Activated naive CD4-positive, alpha-beta T cell treated with anti-CD3 and anti-CD28 coated beads, Interleukin-2, amount 10 ng/mL, durations not matched to agents 7 days and 5 days (primary cell): ENCODE measurements at regions not wholly inside any gene's neighbourhood (a gene's known extent, or its start where the extent isn't known, plus 50 kb on each side); places are given as distances from the start of the nearest gene placed in this dataset.

Source experiments
- CTCF ChIA-PET: fragments of 350-600 bp; sonication (Branson Sonifier 250); formaldehyde crosslinking; loops from one replicate; lab custom pipeline; 2021; ENCODE audit warnings: antibody characterized with exemption; lab: Charles Lee
- DNase-seq: peaks from one replicate; pipeline ENCODE4 v3.0.0-alpha.2; 2020
- H3K27ac Mint-ChIP-seq: one replicate; pipeline ENCODE4 v1.8.0; 2021; ENCODE audit warnings: mild to moderate bottlenecking, moderate library complexity, mixed read lengths
- H3K27me3 Mint-ChIP-seq: one replicate; pipeline ENCODE4 v1.8.0; 2021; ENCODE audit warnings: mild to moderate bottlenecking, mixed read lengths
- H3K36me3 Mint-ChIP-seq: one replicate; pipeline ENCODE4 v1.8.0; 2021; ENCODE audit warnings: mixed read lengths
- H3K4me1 Mint-ChIP-seq: one replicate; pipeline ENCODE4 v1.8.0; 2021; ENCODE audit warnings: mixed read lengths
- H3K4me3 Mint-ChIP-seq: one replicate; pipeline ENCODE4 v1.8.0; 2021; ENCODE audit warnings: mild to moderate bottlenecking, moderate library complexity, mixed read lengths
- H3K9me3 Mint-ChIP-seq: one replicate; pipeline ENCODE4 v1.8.0; 2021; ENCODE audit warnings: mixed read lengths

GRCh38 chr22:47914481-47915097 lies 1152.1 kb downstream of the TBC1D22A start:
- Mint-ChIP-seq H3K4me3 (no peak overlapping the region), H3K36me3 (no peaks in the 10 kb centered on the region), H3K27ac (no peak overlapping the region), H3K9me3 (peaks cover 6% of the 10 kb centered on the region), H3K27me3 (peaks cover 6% of the 10 kb centered on the region), H3K4me1 (peaks cover 19% of the 10 kb centered on the region)
- CTCF ChIA-PET, result no interaction called here
- DNase-seq, result no peak

GRCh38 chr22:47902646-47903180 lies 1140.3 kb downstream of the TBC1D22A start:
- H3K4me3 Mint-ChIP-seq, result no peak overlapping the region
- H3K36me3 Mint-ChIP-seq, result no peaks in the 10 kb centered on the region
- H3K9me3 Mint-ChIP-seq, result no peaks in the 10 kb centered on the region
- DNase-seq, result no peak
- CTCF ChIA-PET, result no interaction called here
- no peak overlapping the region for H3K27ac Mint-ChIP-seq
- no peaks in the 10 kb centered on the region for H3K4me1 Mint-ChIP-seq
- H3K27me3 Mint-ChIP-seq, result no peaks in the 10 kb centered on the region

- CTCF ChIA-PET, result no interaction called here
- Mint-ChIP-seq H3K27me3 (no peaks in the 10 kb centered on the region), H3K9me3 (no peaks in the 10 kb centered on the region), H3K4me1 (no peaks in the 10 kb centered on the region), H3K36me3 (no peaks in the 10 kb centered on the region), H3K4me3 (no peak overlapping the region), H3K27ac (no peak overlapping the region)
- no peak for DNase-seq
Measured at GRCh38 chr22:47901911-47902310, 1139.5 kb downstream of the TBC1D22A start.

GRCh38 chr22:47899894-47900293 lies 1137.4 kb downstream of the TBC1D22A start:
- Mint-ChIP-seq H3K9me3 (no peaks in the 10 kb centered on the region), H3K4me1 (no peaks in the 10 kb centered on the region), H3K36me3 (no peaks in the 10 kb centered on the region), H3K4me3 (no peak overlapping the region), H3K27ac (no peak overlapping the region), H3K27me3 (no peaks in the 10 kb centered on the region)
- CTCF ChIA-PET, result no interaction called here
- DNase-seq, result no peak

GRCh38 chr22:47898946-47899345 lies 1136.5 kb downstream of the TBC1D22A start:
- Mint-ChIP-seq H3K27ac (no peak overlapping the region), H3K36me3 (no peaks in the 10 kb centered on the region), H3K4me1 (no peaks in the 10 kb centered on the region), H3K9me3 (peaks cover 4% of the 10 kb centered on the region), H3K27me3 (no peaks in the 10 kb centered on the region), H3K4me3 (no peak overlapping the region)
- CTCF ChIA-PET, result no interaction called here
- no peak for DNase-seq

- H3K9me3 Mint-ChIP-seq, result peaks cover 9% of the 10 kb centered on the region
- H3K36me3 Mint-ChIP-seq, result no peaks in the 10 kb centered on the region
- H3K27ac Mint-ChIP-seq, result no peak overlapping the region
- H3K4me3 Mint-ChIP-seq, result no peak overlapping the region
- no peaks in the 10 kb centered on the region for H3K27me3 Mint-ChIP-seq
- no peaks in the 10 kb centered on the region for H3K4me1 Mint-ChIP-seq
- DNase-seq, result no peak
- CTCF ChIA-PET, result no interaction called here
Measured at GRCh38 chr22:47891609-47892008, 1129.2 kb downstream of the TBC1D22A start.

- no peaks in the 10 kb centered on the region for H3K4me1 Mint-ChIP-seq
- H3K27ac Mint-ChIP-seq, result peak overlapping the region; percentile 65
- H3K27me3 Mint-ChIP-seq, result no peaks in the 10 kb centered on the region
- peaks cover 4% of the 10 kb centered on the region for H3K9me3 Mint-ChIP-seq
- CTCF ChIA-PET, result no interaction called here
- no peak overlapping the region for H3K4me3 Mint-ChIP-seq
- no peak for DNase-seq
- H3K36me3 Mint-ChIP-seq, result no peaks in the 10 kb centered on the region
Measured at GRCh38 chr22:47888817-47889216, 1126.4 kb downstream of the TBC1D22A start.

- Mint-ChIP-seq H3K9me3 (no peaks in the 10 kb centered on the region), H3K36me3 (no peaks in the 10 kb centered on the region), H3K27ac (no peak overlapping the region), H3K27me3 (no peaks in the 10 kb centered on the region), H3K4me1 (no peaks in the 10 kb centered on the region), H3K4me3 (no peak overlapping the region)
- CTCF ChIA-PET, result no interaction called here
- DNase-seq, result no peak
Measured at GRCh38 chr22:47884775-47885174, 1122.3 kb downstream of the TBC1D22A start.

GRCh38 chr22:47884200-47884599 lies 1121.8 kb downstream of the TBC1D22A start:
- Mint-ChIP-seq H3K9me3 (no peaks in the 10 kb centered on the region), H3K27ac (no peak overlapping the region), H3K4me3 (no peak overlapping the region), H3K36me3 (no peaks in the 10 kb centered on the region), H3K27me3 (no peaks in the 10 kb centered on the region), H3K4me1 (no peaks in the 10 kb centered on the region)
- CTCF ChIA-PET, result interaction anchor here (0.5 kb wide), 1 partner anchor 162 kb away, joined by 3 read pairs; no protein-coding TSS in a partner anchor
- no peak for DNase-seq

- no peak overlapping the region for H3K4me3 Mint-ChIP-seq
- no peaks in the 10 kb centered on the region for H3K9me3 Mint-ChIP-seq
- no peak overlapping the region for H3K27ac Mint-ChIP-seq
- H3K4me1 Mint-ChIP-seq, result no peaks in the 10 kb centered on the region
- no peak for DNase-seq
- H3K27me3 Mint-ChIP-seq, result no peaks in the 10 kb centered on the region
- H3K36me3 Mint-ChIP-seq, result no peaks in the 10 kb centered on the region
- CTCF ChIA-PET, result interaction anchor here (0.5 kb wide), 1 partner anchor 161 kb away, joined by 3 read pairs; no protein-coding TSS in a partner anchor
Measured at GRCh38 chr22:47883757-47884156, 1121.3 kb downstream of the TBC1D22A start.

- Mint-ChIP-seq H3K36me3 (no peaks in the 10 kb centered on the region), H3K27ac (no peak overlapping the region), H3K9me3 (no peaks in the 10 kb centered on the region), H3K4me3 (no peak overlapping the region), H3K4me1 (no peaks in the 10 kb centered on the region), H3K27me3 (no peaks in the 10 kb centered on the region)
- CTCF ChIA-PET, result no interaction called here
- no peak for DNase-seq
Measured at GRCh38 chr22:47879346-47879745, 1116.9 kb downstream of the TBC1D22A start.

- DNase-seq, result no peak
- no peaks in the 10 kb centered on the region for H3K4me1 Mint-ChIP-seq
- CTCF ChIA-PET, result no interaction called here
- H3K4me3 Mint-ChIP-seq, result no peak overlapping the region
- H3K9me3 Mint-ChIP-seq, result no peaks in the 10 kb centered on the region
- no peak overlapping the region for H3K27ac Mint-ChIP-seq
- H3K36me3 Mint-ChIP-seq, result no peaks in the 10 kb centered on the region
- no peaks in the 10 kb centered on the region for H3K27me3 Mint-ChIP-seq
Measured at GRCh38 chr22:47878460-47878859, 1116.0 kb downstream of the TBC1D22A start.

- DNase-seq, result no peak
- Mint-ChIP-seq H3K4me1 (no peaks in the 10 kb centered on the region), H3K4me3 (no peak overlapping the region), H3K36me3 (no peaks in the 10 kb centered on the region), H3K9me3 (no peaks in the 10 kb centered on the region), H3K27me3 (no peaks in the 10 kb centered on the region), H3K27ac (no peak overlapping the region)
- CTCF ChIA-PET, result no interaction called here
Measured at GRCh38 chr22:47872761-47873535, 1110.5 kb downstream of the TBC1D22A start.

- DNase-seq, result no peak
- H3K36me3 Mint-ChIP-seq, result no peaks in the 10 kb centered on the region
- H3K9me3 Mint-ChIP-seq, result peaks cover 2% of the 10 kb centered on the region
- CTCF ChIA-PET, result no interaction called here
- no peaks in the 10 kb centered on the region for H3K27me3 Mint-ChIP-seq
- H3K27ac Mint-ChIP-seq, result no peak overlapping the region
- no peak overlapping the region for H3K4me3 Mint-ChIP-seq
- no peaks in the 10 kb centered on the region for H3K4me1 Mint-ChIP-seq
Measured at GRCh38 chr22:47865626-47866025, 1103.2 kb downstream of the TBC1D22A start.

- Mint-ChIP-seq H3K27ac (no peak overlapping the region), H3K27me3 (no peaks in the 10 kb centered on the region), H3K4me3 (no peak overlapping the region), H3K4me1 (no peaks in the 10 kb centered on the region), H3K36me3 (no peaks in the 10 kb centered on the region), H3K9me3 (peaks cover 2% of the 10 kb centered on the region)
- CTCF ChIA-PET, result no interaction called here
- no peak for DNase-seq
Measured at GRCh38 chr22:47862394-47862793, 1099.9 kb downstream of the TBC1D22A start.
